ENCODE measurements at regions not wholly inside any gene's neighbourhood (a gene's known extent, or its start where the extent isn't known, plus 50 kb on each side); places are given as distances from the start of the nearest gene placed in this dataset.

DNA sequence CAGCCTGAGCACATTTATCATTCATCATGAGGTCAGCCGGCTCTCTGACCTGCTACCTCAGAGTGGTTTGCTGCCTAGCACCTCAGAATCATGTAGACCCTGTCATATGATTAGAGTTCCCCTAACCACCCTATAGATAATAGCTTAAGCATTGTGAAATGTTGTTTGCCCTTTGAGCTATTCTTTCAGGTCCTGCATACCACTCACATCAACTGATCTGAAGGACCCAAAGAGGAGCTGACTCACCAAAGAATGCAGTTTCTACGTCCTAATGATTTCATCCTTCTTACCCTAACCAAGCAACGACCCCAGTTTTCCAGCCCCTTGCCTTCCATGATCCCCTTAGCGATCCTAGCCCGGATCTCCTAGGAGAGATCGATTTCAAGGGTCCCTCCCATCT, 527.9 kb downstream of the SOX5 start:
- TF ChIP-seq, protein P1, sequence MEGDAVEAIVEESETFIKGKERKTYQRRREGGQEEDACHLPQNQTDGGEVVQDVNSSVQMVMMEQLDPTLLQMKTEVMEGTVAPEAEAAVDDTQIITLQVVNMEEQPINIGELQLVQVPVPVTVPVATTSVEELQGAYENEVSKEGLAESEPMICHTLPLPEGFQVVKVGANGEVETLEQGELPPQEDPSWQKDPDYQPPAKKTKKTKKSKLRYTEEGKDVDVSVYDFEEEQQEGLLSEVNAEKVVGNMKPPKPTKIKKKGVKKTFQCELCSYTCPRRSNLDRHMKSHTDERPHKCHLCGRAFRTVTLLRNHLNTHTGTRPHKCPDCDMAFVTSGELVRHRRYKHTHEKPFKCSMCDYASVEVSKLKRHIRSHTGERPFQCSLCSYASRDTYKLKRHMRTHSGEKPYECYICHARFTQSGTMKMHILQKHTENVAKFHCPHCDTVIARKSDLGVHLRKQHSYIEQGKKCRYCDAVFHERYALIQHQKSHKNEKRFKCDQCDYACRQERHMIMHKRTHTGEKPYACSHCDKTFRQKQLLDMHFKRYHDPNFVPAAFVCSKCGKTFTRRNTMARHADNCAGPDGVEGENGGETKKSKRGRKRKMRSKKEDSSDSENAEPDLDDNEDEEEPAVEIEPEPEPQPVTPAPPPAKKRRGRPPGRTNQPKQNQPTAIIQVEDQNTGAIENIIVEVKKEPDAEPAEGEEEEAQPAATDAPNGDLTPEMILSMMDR (IDR thresholded peaks at IDR 0.05): no peak
- TF ChIP-seq POLR2A (IDR thresholded peaks at IDR 0.05) (no peak), EP300 (IDR thresholded peaks at IDR 0.05) (no peak)
